KMS-11 (cell line): ENCODE measurements at regions not wholly inside any gene's neighbourhood (a gene's known extent, or its start where the extent isn't known, plus 50 kb on each side); places are given as distances from the start of the nearest gene placed in this dataset.

Experiments used
- H2AFZ ChIP-seq: fragments of 200-600 bp; sonication (generic); 2 replicates; pipeline ENCODE4 v1.6.1; 2016; ENCODE audit warnings: antibody characterized with exemption, mixed run types, low read depth
- H3K27ac ChIP-seq: fragments of 200-600 bp; sonication (generic); 2 replicates; pipeline ENCODE4 v1.6.1; 2016; ENCODE audit warnings: mild to moderate bottlenecking, mixed run types
- H3K27me3 ChIP-seq: fragments of 200-600 bp; sonication (generic); 2 replicates; pipeline ENCODE4 v1.6.1; 2017; ENCODE audit warnings: mild to moderate bottlenecking, low read depth, mixed run types, moderate library complexity; ENCODE audit not compliant: insufficient read depth
- H3K36me3 ChIP-seq: fragments of 200-600 bp; sonication (generic); 2 replicates; pipeline ENCODE4 v1.6.1; 2017; ENCODE audit warnings: mild to moderate bottlenecking, mixed run types; ENCODE audit not compliant: insufficient read depth
- H3K4me1 ChIP-seq: fragments of 200-600 bp; sonication (generic); 2 replicates; pipeline ENCODE4 v1.6.1; 2016; ENCODE audit warnings: mild to moderate bottlenecking, low read depth, mixed run types; ENCODE audit not compliant: poor library complexity, severe bottlenecking
- H3K4me2 ChIP-seq: fragments of 200-600 bp; sonication (generic); 2 replicates; pipeline ENCODE4 v1.7.0; 2016; ENCODE audit warnings: mild to moderate bottlenecking, mixed run types
- H3K4me3 ChIP-seq: fragments of 200-600 bp; sonication (generic); IDR thresholded peaks from 2 replicates; pipeline ENCODE4 v1.6.1; 2017; ENCODE audit warnings: low read depth, low read length, mixed read lengths; ENCODE audit not compliant: insufficient read depth
- H3K79me2 ChIP-seq: fragments of 200-600 bp; sonication (generic); 2 replicates; pipeline ENCODE4 v1.6.1; 2016; ENCODE audit warnings: low read depth, mixed run types; ENCODE audit not compliant: insufficient read depth
- H3K9ac ChIP-seq: fragments of 200-600 bp; sonication (generic); 2 replicates; pipeline ENCODE4 v1.6.1; 2016; ENCODE audit warnings: mild to moderate bottlenecking, mixed run types
- H4K20me1 ChIP-seq: fragments of 200-600 bp; sonication (generic); 2 replicates; pipeline ENCODE4 v1.6.1; 2016; ENCODE audit warnings: mild to moderate bottlenecking, mixed run types; ENCODE audit not compliant: insufficient read depth
- TF ChIP-seq, protein P1 (sequence below): fragments of 200-600 bp; sonication (generic); conservative IDR thresholded peaks from 2 replicates; pipeline ENCODE4 v1.6.1; 2017; ENCODE audit warnings: low read depth, mild to moderate bottlenecking, antibody characterized with exemption, low read length, moderate library complexity, mixed read lengths

DNA sequence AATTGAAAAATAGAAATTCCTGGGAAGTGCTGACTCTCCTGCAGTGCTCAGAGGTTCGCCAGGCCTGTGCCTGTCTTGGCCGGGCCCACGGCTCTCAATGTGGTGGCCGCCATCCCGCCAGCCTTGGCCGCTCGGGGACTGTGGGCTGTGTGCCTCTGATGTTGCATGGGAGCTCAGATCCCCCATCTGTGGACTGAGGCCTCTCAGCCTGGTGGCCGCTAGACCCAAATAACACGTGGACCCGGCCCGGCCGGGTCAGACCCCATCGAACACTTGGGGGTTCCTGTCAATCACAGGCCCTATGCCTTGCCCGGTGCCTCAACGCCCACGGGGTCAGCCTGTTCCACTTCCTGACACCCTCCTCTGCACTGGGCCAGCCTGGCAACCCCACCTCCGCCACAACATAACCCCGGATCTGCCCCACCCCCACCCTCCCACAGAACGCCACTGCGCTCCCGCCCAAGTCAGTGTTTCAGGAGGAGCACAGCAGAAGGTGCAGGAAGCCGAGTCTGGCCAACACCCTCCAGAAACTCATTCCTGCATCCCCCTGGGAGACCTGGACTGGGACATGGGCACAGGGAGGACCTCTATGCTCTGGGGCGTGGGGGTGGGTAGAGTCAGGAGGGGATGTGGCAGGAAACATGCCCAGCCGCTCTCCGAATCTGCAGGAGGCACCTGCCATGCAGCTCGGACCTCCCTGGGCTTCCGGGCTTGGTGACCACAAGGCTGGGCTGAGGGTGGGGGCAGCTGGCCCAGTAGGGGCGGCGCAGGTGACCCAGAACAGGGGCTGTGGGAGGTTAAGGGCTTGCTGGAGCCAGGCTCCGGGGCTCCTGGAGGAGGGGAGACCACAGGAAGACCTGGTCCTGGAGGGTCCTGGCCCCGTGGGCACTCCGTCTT is 98.7 kb upstream of the BHLHE23 start:
- Histone ChIP-seq H3K4me1 (no peaks in the 10 kb centered on the region), H2AFZ (no peak overlapping the region), H3K36me3 (no peaks in the 10 kb centered on the region), H3K27ac (no peak overlapping the region), H3K79me2 (no peaks in the 10 kb centered on the region), H3K27me3 (peaks cover 81% of the 10 kb centered on the region), H3K4me2 (no peak overlapping the region), H4K20me1 (no peaks in the 10 kb centered on the region), H3K4me3 (no peak overlapping the region), H3K9ac (no peak overlapping the region)
- TF ChIP-seq, protein P1, sequence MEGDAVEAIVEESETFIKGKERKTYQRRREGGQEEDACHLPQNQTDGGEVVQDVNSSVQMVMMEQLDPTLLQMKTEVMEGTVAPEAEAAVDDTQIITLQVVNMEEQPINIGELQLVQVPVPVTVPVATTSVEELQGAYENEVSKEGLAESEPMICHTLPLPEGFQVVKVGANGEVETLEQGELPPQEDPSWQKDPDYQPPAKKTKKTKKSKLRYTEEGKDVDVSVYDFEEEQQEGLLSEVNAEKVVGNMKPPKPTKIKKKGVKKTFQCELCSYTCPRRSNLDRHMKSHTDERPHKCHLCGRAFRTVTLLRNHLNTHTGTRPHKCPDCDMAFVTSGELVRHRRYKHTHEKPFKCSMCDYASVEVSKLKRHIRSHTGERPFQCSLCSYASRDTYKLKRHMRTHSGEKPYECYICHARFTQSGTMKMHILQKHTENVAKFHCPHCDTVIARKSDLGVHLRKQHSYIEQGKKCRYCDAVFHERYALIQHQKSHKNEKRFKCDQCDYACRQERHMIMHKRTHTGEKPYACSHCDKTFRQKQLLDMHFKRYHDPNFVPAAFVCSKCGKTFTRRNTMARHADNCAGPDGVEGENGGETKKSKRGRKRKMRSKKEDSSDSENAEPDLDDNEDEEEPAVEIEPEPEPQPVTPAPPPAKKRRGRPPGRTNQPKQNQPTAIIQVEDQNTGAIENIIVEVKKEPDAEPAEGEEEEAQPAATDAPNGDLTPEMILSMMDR = no peak

DNA sequence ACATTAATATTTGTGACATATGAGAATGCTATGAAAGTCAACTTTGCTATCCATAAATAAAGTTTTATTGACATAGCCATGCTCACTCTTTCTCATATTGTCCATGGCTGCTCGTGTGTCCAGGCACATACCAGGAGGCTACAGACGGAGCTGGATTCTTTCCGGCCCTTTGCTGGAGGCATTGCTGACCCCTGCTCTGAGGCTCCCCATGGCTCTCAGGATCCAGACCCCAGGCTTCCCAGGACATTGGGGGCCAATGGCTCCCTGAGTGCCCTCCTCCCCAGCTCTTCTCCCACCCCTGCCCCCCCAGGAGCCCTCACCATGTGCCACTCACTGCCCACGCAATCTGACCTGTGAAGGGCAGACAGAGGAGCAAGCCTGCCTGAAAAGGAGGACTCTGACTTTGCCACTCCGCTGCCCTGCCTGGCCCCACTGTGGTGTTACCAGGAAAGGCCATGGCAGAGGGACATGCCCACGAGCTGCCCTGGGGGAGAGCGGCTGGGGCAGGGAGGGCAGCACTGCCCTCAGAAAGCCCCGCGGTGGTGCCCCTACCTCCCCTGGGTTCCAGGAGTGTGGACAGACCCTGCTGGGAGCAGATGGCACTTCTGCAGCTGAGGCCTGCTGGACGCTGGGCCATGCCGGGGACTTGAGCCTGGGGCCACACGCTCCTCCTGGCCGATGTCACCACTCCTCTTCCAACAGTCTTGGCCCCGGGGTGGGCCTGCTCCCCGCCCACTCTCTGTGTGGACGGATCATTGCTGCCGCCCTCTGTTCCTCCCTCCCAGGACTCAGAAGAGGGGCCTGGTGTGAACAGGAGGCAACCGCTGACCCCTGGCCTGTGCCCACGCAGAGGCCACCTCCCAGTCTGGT is 97.8 kb upstream of the BHLHE23 start:
- Histone ChIP-seq H3K27ac (no peak overlapping the region), H3K27me3 (peaks cover 80% of the 10 kb centered on the region), H3K4me1 (no peaks in the 10 kb centered on the region), H4K20me1 (no peaks in the 10 kb centered on the region), H3K79me2 (no peaks in the 10 kb centered on the region), H2AFZ (no peak overlapping the region), H3K4me2 (no peak overlapping the region), H3K4me3 (no peak overlapping the region), H3K9ac (no peak overlapping the region), H3K36me3 (no peaks in the 10 kb centered on the region)
- TF ChIP-seq, protein P1 = no peak

DNA sequence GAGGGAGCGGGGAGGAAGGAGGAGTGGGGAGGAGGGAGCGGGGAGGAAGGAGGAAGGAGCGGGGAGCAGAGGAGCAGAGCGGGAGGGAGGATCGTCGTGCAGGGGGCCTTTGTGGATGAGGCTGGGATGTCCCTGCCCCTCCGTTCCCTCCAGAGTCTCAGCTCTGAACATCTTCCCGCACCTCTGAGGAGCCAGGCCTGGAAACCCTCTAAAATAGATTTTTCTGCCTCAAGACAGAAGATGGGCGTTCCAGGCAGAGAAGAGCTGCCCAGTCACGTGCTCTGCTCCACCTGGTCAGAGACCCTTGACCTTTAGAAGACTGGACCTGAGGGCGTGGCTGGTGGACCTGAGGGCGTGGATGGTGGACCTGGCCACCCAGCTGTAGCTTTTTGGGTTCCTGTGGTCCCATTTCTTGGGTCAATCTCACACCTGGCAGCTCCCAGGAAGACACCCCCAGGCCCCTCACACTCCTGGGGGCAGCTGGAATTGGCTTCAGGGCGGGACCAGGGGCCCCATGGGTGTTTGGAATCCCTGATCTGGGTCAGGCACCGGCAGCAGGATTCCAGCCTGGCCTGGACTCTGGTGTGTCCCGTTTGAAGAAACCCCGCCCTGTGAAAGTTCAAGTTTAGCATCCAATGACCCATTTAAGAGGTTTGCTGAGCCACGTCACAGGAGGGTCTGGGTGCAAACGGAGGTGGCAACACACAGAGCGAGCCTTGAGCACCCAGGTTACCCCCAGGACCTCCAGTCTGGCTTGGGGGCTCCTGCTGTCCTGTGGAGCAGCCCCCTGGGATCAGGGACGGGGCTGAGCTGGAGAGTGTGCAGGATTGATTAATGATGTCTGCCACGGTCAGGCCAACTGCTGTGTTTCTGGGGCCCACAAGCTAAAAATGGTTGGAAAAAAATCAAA is 96.9 kb upstream of the BHLHE23 start:
- H3K27me3 ChIP-seq = peaks cover 80% of the 10 kb centered on the region
- H3K4me1 ChIP-seq = no peaks in the 10 kb centered on the region
- H3K4me3 ChIP-seq = no peak overlapping the region
- H4K20me1 ChIP-seq = no peaks in the 10 kb centered on the region
- no peak overlapping the region for H3K27ac ChIP-seq
- H3K36me3 ChIP-seq = no peaks in the 10 kb centered on the region
- H3K9ac ChIP-seq = no peak overlapping the region
- H2AFZ ChIP-seq = no peak overlapping the region
- no peaks in the 10 kb centered on the region for H3K79me2 ChIP-seq
- TF ChIP-seq, protein P1 = no peak
- no peak overlapping the region for H3K4me2 ChIP-seq

DNA sequence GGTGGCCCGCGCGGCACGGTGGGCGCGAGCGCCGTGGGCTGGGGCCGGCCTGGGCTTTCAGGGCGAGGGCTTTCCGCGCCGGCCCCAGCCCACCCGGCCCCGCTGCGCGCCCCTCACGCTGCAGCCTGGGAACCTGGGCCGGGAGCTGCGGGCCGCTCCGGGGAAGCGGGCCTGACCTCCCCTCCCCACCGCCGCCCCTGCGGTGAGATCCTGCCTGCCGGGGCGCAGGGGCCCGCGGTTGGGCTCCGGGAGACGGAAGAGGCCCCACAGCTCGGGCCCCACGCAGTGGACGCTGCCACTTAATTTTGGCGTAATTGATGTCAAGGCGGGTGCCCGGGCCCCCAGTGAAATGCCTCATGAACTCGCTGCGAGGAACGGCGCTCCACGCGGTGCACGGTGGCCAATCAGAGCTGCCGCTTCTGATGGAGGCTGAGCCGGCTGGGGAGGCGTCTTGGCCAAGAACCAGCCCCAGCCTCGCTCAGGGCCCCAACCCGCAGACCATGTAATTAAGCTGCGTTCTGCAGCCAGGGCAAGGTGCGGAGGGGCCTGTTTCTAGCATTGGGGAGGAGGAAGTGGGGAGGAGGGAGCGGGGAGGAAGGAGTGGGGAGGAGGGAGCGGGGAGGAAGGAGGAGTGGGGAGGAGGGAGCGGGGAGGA is 96.1 kb upstream of the BHLHE23 start:
- Histone ChIP-seq H2AFZ (no peak overlapping the region), H3K27ac (no peak overlapping the region), H3K9ac (no peak overlapping the region)

More for the DNA sequence above, 96.1 kb upstream of the BHLHE23 start:
- Histone ChIP-seq H3K4me3 (no peak overlapping the region), H3K79me2 (no peaks in the 10 kb centered on the region), H4K20me1 (no peaks in the 10 kb centered on the region), H3K27me3 (peaks cover 79% of the 10 kb centered on the region), H3K4me1 (no peaks in the 10 kb centered on the region), H3K36me3 (no peaks in the 10 kb centered on the region), H3K4me2 (no peak overlapping the region)
- TF ChIP-seq, protein P1 = no peak
